ENCODE measurements at regions not wholly inside any gene's neighbourhood (a gene's known extent, or its start where the extent isn't known, plus 50 kb on each side); places are given as distances from the start of the nearest gene placed in this dataset.
"Not testable (repeated sequence)": the region's sequence is repeated elsewhere in the genome, so short reads cannot be mapped to it uniquely, and the experiment has no call there.

DNA sequence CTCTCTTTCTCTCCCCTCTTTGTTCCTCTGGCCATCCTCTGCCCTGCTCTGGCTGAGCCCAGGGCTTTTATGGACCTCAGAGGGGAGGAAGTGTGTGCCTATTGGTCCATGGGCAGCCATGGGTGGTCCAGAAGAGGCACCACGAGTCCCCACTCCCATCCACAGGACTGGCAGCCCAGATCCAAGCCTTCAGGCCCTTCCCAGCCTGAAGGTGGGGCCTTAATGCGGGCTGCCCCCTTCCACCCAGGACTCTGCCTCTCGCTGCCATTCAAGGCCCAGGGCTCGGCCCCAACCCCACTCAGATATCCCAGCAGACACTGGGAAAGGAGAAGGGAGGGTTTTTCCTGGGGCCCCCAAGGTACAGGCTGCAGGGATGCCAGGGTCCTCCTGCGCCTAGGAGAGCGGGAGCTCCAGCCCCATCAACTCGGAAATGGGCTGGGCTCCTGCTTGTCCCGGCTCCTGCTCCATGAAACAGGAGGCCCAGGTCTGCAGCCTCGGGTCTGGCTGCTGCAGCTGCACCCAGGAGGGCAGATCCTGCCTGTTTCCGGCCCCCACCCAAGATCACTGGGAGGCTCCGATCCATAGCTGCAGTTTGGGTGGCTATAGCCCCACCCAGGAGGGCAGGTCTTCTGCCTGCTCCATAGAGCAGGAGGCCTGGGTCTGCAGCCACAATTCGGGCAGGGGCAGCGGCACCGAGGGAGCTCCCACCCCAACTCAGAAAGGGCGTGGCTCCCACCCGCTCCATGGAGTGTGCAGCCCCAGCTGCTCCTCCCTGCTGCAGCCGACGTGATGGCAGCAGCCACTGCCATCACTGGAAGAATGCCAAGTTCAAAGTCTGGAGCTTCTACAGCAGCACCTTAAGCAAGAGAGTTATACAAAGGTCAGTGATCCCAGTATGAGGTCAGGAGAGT is 116.6 kb upstream of the RBBP8 start:
- intact Hi-C loops (cut with DNase I), result no loop called here
- DNase-seq (ENCODE audit: low spot score), result no peak

DNA sequence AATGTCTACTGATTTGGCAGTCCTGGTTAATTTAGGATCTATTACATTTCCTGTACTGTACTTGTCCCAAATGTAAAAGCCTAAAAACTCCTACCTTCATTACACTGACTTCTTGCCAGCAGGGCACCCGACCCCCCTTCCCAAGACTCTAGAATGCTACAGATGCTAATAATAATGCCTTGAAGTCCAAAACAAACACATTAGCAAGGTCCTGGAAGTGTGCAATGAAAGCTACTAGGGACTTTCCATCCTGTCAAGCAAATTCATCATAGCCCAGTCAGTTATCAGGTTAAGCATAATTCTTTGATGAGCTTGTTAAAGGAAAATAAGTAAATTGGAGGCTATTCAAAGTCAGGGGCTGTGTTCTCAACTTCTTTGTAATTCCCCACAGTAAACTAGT is 115.3 kb upstream of the RBBP8 start:
- intact Hi-C loops (cut with DNase I), result no loop called here
- DNase-seq (ENCODE audit: low spot score), result no peak

DNA sequence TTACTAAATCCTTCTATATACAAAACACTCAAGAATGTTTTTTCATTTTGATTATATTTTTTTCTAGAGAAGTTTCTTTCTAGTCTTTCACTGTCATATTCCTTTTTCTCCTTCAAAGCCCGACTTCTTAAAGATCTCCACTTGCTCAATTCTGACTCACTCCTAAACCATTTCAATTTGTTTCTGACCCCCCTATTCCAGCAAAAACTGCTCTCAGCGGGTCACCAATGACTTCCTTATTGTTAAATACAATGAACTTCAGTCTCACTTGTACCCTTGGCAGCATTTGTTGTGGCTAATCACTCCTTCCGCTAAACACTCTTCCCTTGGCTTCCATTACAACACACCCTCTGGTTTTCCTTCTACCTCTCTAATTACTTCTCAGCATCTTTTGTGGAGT is 111.1 kb upstream of the RBBP8 start:
- DNase-seq (ENCODE audit: low spot score), result no peak
- intact Hi-C loops (cut with DNase I), result no loop called here

DNA sequence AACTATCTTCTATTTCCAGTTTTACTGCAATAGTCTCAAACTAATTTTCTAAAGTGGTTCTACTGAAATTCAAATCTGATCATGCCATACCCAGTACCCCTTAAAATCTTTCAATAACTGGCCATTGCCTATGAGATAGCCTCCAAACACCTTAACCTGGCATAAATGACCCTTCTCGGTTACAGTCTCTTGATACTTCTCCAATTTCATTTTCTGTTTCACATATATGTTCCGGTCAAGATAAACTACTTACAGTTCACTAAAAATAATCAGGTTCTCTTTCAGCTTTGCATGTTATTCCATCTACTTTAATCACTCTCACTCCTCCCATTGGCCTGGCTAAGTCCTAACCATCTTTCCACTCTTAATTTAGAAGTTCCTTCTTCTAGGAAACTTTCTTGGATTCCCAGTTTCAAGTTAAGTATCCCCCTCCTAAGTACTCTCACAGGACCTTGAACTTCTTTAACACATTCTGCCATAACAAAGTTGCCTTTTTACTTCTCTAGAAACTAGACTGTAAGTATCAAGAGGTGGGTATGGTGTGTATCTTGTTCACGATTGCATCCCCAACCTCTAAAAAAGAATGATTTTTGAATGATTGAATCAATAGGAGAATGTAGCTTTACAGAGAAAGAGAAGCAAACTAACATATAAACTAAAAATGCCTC is 110.2 kb upstream of the RBBP8 start:
- intact Hi-C loops (cut with DNase I), result no loop called here
- no peak for DNase-seq (ENCODE audit: low spot score)

DNA sequence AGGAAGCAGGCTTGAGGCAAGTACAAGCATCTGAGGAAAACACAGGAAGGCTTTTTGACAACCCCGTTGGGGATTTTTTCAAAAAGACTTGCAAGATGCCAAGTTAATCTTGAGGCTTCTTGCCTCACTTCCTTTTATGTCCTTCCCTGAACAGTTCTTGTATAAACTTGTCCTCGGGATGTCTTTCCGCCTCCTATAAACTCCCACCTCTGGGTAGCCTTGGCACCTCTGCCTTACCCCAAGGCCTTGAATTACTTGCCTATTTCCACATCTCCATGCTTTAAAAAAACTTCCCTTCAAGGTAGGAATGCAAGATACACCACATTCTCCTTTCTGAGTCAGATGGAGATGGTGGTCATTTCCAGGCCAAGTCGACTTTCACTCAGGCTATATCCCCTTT is 106.4 kb upstream of the RBBP8 start:
- intact Hi-C loops (cut with DNase I), result no loop called here

DNA sequence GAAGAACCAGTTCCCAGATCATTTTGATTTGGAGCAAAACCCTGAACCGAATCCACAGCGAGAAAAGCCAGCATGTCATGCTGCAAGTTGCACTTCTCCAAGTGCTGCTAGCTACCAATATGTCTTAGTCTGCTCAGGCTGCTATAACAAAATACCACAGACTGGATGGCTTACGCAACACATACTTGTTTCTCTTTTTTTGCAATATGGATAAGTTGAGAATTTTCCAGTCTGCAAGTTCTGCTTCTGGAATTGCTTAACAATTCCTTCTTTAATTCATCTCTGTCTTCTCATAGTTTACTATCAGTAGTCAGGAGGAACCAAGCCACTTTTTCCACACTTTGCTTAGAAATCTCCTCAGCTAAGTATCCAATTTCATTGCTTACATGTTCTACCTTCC is 105.9 kb upstream of the RBBP8 start:
- DNase-seq (ENCODE audit: low spot score), result no peak
- intact Hi-C loops (cut with DNase I), result no loop called here

More for the DNA sequence above, 106.4 kb upstream of the RBBP8 start:
- DNase-seq (ENCODE audit: low spot score), result no peak

DNA sequence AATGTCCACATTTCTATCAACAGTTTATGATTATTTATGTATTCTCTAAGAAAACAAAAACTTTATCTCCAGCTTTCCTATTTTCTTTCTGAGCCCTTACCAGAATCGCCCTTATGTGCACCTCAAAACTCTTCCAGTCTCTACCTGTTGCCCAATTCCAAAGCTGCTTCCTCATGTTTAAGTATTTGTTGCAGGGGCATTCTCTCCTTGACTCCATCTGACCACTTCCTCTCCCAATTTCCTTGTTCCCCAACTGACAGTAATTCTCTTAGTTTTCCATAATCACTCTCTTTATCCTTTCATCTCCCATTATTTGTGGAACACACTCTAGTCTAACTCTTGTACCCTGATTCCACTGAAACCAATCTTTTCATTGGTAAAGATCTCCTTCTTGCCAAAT is 105.4 kb upstream of the RBBP8 start:
- intact Hi-C loops (cut with DNase I), result no loop called here
- DNase-seq (ENCODE audit: low spot score), result no peak

DNA sequence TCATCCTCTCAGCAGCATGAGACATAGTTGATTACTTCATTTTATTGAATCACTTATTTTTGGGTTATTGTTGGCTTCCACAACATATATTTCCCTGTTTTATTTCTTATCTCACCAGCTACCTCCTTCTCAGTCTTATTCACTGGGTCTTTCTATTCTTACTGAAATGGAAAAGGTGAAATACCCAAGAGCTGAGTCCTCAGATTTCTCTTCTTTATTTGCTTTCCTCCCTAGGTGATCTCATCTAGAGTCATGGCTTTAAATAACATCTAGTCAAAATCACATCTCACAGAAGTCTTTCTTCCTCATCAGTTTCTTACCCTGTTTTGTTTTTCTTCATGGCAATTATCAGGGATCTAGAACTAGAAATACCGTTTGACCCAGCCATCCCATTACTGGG is 105.0 kb upstream of the RBBP8 start:
- no peak for DNase-seq (ENCODE audit: low spot score)
- intact Hi-C loops (cut with DNase I), result no loop called here

DNA sequence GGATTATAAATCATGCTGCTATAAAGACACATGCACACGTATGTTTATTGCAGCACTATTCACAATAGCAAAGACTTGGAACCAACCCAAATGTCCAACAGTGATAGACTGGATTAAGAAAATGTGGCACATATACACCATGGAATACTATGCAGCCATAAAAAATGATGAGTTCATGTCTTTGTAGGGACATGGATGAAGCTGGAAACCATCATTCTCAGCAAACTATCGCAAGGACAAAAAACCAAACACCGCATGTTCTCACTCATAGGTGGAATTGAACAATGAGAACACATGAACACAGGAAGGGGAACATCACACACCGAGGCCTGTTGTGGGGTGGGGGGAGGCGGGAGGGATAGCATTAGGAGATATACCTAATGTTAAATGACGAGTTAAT is 104.5 kb upstream of the RBBP8 start:
- intact Hi-C loops (cut with DNase I); DNase-seq (ENCODE audit: low spot score): not testable (repeated sequence)

DNA sequence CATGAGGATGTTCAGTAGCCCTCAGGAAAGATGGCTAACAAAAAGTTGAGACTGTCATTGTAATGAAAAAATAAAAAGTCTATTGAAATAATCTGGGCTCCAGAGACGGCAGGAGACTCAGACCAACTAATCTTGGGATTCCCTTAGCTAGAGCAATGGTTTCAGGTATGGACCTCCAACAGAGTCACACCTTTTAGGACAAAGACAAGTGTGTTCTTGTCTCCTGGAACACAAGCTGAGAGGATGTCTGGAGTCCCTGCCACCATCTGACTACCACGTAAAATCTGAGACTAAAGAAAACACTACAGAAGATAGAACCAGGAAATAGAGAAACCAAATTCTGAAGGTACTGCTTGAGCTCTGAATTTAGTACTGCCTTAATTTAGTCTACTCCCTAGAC is 103.3 kb upstream of the RBBP8 start:
- intact Hi-C loops (cut with DNase I), result no loop called here
- DNase-seq (ENCODE audit: low spot score), result no peak

DNA sequence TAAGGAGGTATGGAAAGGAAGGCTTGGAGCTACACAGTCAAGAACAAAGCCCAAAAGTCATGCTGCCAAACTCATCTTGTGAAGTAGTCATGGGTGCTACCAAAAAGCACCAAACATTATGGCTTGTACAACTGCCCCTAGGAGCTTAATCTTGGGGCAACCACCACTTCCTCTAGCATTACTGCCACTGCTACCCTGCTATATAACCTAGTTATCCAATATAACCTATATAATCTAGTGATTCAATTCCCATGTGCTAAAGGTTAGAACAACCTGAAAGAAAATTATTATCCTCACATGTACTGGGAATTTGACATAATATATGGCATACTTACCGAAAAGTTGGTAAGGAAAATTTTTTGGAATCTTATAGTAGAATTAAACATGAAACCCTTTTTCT is 102.6 kb upstream of the RBBP8 start:
- intact Hi-C loops (cut with DNase I), result no loop called here
- DNase-seq (ENCODE audit: low spot score), result no peak

DNA sequence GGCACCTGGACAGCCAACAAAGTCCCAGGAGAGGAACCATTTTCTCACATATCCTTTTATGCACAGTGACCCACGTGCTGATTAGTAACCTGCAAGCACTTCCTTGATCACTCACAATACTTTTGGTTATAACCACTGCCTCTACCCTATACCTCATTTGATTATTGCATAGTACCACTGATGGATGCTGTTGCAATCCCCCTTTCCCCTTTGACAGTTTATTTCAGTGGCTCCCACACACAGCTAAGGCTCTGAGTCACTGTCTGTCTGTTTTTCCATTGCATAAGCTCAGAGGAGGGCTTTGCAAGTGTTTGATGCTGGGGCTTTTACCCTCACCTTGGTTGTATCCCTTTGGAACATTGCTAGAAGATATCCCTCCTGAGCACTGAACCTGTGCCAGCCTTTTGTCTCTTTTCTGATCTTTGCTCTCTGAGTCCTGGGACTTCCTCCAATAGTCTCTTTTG is 101.7 kb upstream of the RBBP8 start:
- intact Hi-C loops (cut with DNase I), result no loop called here

DNA sequence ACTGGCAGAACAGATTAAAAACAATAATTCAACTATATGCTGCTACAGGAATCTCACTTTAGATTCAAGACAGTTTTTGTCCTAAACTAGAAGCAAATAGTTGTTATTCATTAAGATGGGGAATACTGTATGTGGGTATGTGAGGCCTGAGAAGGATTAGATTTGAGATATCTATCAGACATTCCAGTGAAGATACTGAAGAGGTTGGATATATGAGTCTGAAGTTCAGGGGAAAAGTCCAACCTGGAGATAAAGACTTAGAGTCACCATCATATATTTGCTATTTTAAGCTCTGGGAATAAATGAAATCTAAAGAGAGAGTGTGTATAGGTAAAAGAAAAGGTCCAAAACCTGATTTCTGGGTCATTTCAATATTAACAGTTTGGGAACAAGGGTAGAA is 96.2 kb upstream of the RBBP8 start:
- DNase-seq (ENCODE audit: low spot score), result no peak
- intact Hi-C loops (cut with DNase I), result no loop called here

More for the DNA sequence above, 101.7 kb upstream of the RBBP8 start:
- DNase-seq (ENCODE audit: low spot score), result no peak

DNA sequence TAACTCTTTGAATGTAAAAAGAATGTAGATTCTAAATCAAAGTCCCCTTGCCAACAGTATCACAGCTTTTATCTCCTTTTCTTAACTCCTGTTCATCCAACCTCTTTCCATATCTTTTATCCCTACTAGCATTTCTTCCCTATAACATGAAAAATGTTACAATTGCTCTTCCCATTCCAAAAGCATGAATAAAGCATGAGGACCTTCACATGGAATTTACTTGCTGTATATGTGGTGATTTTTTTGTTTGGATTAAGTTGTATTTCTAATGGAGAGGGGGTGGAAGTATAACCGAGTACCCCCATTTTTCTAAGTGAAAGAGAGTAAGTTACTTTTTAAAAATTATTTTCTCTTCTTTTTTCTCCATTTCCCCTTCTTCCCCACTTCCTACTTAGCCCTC is 94.9 kb upstream of the RBBP8 start:
- no peak for DNase-seq (ENCODE audit: low spot score)
- intact Hi-C loops (cut with DNase I), result no loop called here

DNA sequence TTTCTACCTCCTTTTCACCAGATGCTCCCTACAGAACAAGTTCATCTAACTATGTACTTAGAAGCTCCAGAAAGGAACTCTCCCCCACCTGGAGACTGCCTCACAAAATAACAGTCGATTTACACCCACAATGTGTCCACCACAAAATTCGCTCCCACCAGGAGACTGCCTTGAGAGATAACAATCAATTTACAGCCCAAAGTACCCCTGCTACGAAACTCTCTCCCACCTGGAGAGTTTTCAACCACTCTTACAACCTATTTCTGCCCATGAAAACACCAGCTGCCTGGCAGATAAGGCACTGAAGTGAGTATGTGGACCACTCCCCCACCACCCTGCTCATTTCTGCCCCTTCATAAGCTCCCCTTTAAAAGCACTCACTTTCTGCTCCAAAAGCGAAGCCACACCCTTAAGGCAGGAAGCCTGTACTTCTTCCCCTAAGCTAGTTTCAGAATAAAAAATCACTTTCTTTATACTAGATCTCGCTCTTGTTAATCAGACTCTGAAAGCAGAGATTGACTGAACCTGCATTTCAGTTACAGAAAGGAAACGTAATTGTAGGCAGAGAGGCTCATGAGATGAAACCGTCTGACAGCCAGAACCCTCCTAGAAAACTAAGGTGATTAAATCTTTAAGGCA is 94.4 kb upstream of the RBBP8 start:
- intact Hi-C loops (cut with DNase I), result no loop called here
- DNase-seq (ENCODE audit: low spot score), result no peak

DNA sequence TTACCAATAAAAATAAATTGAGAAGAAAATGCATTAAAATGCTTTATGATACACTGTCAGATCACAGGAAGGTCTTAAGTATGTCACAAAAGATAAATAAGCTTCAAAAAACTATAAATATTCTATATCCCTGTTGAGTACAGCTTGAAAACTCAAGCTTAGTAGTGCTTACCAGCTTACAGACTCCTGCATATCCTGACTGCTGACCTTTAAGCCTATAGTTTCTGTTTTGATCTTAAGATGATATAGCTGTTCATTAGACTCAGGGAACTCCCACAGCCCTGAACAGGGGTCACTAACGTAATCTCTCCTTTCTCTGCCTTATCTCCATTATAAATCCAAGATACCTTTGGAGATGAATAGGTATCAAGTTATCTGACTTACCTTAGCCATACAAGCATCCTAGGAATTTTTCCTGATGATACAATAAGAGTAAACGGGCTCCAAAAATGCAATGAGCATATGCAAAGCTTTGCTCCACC is 93.7 kb upstream of the RBBP8 start:
- intact Hi-C loops (cut with DNase I), result no loop called here
- no peak for DNase-seq (ENCODE audit: low spot score)

DNA sequence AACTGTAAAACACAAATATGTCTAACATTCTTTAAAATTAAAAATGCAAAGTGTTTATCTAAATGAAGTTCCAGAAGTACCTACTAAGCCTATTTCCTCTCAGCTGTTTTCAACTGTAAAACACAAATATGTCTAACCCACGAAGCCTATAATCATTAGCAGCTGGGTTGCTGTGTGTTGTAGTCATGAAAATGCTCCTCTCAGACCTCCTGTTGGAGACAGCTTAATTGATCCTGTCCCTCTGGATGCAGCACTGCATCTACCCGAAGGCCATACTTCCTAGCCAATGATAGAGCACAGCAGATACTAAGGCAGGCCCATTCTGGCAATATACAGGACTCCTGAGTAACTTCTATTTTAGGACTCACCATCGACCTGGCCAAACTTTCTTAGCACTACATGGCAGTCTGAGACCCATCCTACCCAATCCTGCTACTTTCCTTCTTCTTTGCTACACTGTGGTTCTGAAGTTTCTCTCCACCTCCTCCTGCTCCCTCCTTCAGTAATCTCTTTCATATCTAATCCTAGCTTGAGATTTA is 92.5 kb upstream of the RBBP8 start:
- no peak for DNase-seq (ENCODE audit: low spot score)
- intact Hi-C loops (cut with DNase I), result no loop called here

DNA sequence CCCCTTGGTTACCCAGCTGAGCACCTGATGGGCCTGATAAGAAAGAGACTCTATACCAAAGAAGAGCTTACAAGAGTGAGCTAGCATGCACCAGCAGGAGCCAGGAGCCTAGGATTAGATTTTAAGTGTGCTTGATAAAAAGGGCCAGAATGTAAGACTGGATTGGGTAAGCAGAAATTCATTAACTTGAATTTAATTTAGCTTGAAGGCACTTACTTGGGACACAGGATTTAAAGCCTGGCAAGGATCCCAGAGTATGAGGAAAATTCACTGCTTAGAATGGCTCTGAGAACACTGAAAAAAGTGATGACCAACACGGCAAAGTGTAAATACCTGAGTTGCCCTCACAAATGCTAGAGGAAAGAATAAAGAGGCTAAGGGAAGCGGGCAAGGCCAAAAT is 91.3 kb upstream of the RBBP8 start:
- no peak for DNase-seq (ENCODE audit: low spot score)
- intact Hi-C loops (cut with DNase I), result no loop called here

DNA sequence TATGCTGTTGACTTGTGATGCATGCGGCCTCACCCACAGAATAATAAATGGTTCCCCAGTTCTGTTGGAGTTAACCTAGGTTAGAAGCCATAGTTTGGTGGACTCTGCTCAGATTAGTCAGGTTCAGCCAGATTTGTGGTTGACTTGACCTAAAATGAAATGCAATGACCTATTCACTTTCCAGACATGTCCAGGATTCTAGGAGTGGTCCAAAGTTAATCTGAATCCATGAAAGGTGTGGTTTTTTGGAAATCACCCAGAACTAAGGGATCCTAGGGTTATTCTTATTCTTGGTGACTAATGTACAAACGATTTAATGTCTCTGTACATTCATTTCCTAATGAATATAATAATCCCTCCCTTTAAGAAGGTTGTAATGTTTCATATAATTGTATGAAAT is 88.9 kb upstream of the RBBP8 start:
- intact Hi-C loops (cut with DNase I), result no loop called here
- no peak for DNase-seq (ENCODE audit: low spot score)

DNA sequence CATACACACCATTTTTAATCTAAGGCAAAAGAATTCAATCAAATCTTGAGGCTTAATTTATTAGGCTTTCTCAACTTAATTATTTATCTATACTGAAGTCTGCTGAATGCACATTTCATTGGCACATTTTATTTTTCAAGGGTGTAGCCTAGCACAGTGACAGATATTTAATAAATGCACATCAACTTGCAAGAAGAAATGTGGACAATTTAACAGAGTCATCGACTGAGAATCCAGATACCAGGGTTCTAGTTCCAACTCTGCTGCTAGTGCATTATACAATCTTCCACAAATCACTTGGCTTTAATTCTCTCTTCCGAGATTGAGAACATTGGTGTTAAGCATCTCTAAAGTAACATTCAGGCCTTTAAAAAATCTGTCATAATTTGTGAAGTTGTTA is 88.5 kb upstream of the RBBP8 start:
- intact Hi-C loops (cut with DNase I), result no loop called here
- no peak for DNase-seq (ENCODE audit: low spot score)
